ENCODE measurements at regions not wholly inside any gene's neighbourhood (a gene's known extent, or its start where the extent isn't known, plus 50 kb on each side); places are given as distances from the start of the nearest gene placed in this dataset.

DNA sequence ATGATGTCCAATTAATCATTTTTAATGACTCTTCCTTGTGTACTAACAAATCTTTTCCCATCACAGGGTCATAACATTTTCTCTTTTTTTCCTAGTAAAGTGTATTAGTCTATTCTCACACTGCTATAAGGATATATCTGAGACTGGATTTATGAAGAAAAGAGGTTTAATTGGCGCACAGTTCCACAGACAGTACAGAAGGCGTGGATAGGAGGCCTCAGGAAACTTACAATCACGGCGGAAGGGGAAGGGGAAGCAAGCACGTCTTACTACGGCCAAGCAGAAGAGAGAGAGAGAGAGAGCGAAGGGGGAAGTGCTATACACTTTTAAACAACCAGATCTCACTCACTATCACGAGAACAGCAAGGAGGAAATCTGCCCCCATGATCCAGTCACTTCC is 359.4 kb upstream of the NFE2L3 start:
- TF ChIP-seq, protein P1, sequence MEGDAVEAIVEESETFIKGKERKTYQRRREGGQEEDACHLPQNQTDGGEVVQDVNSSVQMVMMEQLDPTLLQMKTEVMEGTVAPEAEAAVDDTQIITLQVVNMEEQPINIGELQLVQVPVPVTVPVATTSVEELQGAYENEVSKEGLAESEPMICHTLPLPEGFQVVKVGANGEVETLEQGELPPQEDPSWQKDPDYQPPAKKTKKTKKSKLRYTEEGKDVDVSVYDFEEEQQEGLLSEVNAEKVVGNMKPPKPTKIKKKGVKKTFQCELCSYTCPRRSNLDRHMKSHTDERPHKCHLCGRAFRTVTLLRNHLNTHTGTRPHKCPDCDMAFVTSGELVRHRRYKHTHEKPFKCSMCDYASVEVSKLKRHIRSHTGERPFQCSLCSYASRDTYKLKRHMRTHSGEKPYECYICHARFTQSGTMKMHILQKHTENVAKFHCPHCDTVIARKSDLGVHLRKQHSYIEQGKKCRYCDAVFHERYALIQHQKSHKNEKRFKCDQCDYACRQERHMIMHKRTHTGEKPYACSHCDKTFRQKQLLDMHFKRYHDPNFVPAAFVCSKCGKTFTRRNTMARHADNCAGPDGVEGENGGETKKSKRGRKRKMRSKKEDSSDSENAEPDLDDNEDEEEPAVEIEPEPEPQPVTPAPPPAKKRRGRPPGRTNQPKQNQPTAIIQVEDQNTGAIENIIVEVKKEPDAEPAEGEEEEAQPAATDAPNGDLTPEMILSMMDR (IDR thresholded peaks at IDR 0.05): no peak
- no peak for TF ChIP-seq POLR2A (IDR thresholded peaks at IDR 0.05)

Measured in testis (tissue), 2 donors.